H9 (cell line): ENCODE measurements at regions not wholly inside any gene's neighbourhood (a gene's known extent, or its start where the extent isn't known, plus 50 kb on each side); places are given as distances from the start of the nearest gene placed in this dataset.

Experiments used
- DNase-seq: peaks from one replicate; pipeline ENCODE4 v3.0.0-alpha.2; 2017
- H2AFZ ChIP-seq: one replicate; pipeline ENCODE4 v1.6.1; 2013; ENCODE audit warnings: mild to moderate bottlenecking, low read length, control low read depth, moderate library complexity
- H2AK5ac ChIP-seq: 2 replicates; pipeline ENCODE4 v1.6.1; 2013; ENCODE audit warnings: low read length, control low read depth, mixed read lengths; ENCODE audit not compliant: insufficient read length
- H2BK120ac ChIP-seq: one replicate; pipeline ENCODE4 v1.6.1; 2013; ENCODE audit warnings: low read depth, mild to moderate bottlenecking, low read length, control low read depth, inconsistent platforms; ENCODE audit not compliant: poor library complexity, severe bottlenecking
- H2BK12ac ChIP-seq: 2 replicates; pipeline ENCODE4 v1.6.1; 2013; ENCODE audit warnings: low read length, control low read depth, mixed read lengths, low read depth; ENCODE audit not compliant: insufficient read length
- H2BK15ac ChIP-seq: 2 replicates; pipeline ENCODE4 v1.6.1; 2013; ENCODE audit warnings: low read depth, low read length, control low read depth
- H2BK20ac ChIP-seq: one replicate; pipeline ENCODE4 v1.6.1; 2013; ENCODE audit warnings: low read depth, mild to moderate bottlenecking, low read length, control low read depth, inconsistent platforms; ENCODE audit not compliant: poor library complexity, severe bottlenecking
- H2BK5ac ChIP-seq: 2 replicates; pipeline ENCODE4 v1.6.1; 2013; ENCODE audit warnings: low read length, control low read depth, mixed read lengths; ENCODE audit not compliant: insufficient read length
- H3K14ac ChIP-seq: 2 replicates; pipeline ENCODE4 v1.6.1; 2013; ENCODE audit warnings: low read length, control low read depth; ENCODE audit not compliant: insufficient read depth
- H3K18ac ChIP-seq: 2 replicates; pipeline ENCODE4 v1.6.1; 2013; ENCODE audit warnings: low read depth, mild to moderate bottlenecking, mixed read lengths, low read length, control low read depth; ENCODE audit not compliant: insufficient read length
- H3K23ac ChIP-seq: 2 replicates; pipeline ENCODE4 v1.6.1; 2013; ENCODE audit warnings: low read length, control low read depth, mixed read lengths, low read depth; ENCODE audit not compliant: insufficient read length
- H3K23me2 ChIP-seq: 2 replicates; pipeline ENCODE4 v1.6.1; 2013; ENCODE audit warnings: low read depth, mild to moderate bottlenecking, mixed read lengths, low read length, control low read depth; ENCODE audit not compliant: insufficient read length, poor library complexity, severe bottlenecking
- H3K27ac ChIP-seq: 2 replicates; pipeline ENCODE4 v1.5.1; 2013; ENCODE audit warnings: low read length, control low read depth, mixed read lengths, low read depth; ENCODE audit not compliant: insufficient read length
- H3K27me3 ChIP-seq: 2 replicates; pipeline ENCODE4 v1.6.1; 2013; ENCODE audit warnings: low read length, control low read depth, inconsistent platforms; ENCODE audit not compliant: insufficient read depth
- H3K4ac ChIP-seq: 2 replicates; pipeline ENCODE4 v1.6.1; 2013; ENCODE audit warnings: low read depth, mild to moderate bottlenecking, control low read depth, inconsistent platforms, low read length, moderate library complexity
- H3K4me1 ChIP-seq: 2 replicates; pipeline ENCODE4 v1.6.1; 2013; ENCODE audit warnings: low read length, control low read depth, inconsistent platforms; ENCODE audit not compliant: insufficient read depth
- H3K4me2 ChIP-seq: 2 replicates; pipeline ENCODE4 v1.6.1; 2013; ENCODE audit warnings: low read length, control low read depth, mixed read lengths; ENCODE audit not compliant: insufficient read length, insufficient read depth
- H3K56ac ChIP-seq: 2 replicates; pipeline ENCODE4 v1.6.1; 2013; ENCODE audit warnings: low read depth, mild to moderate bottlenecking, mixed read lengths, low read length, control low read depth; ENCODE audit not compliant: insufficient read length
- H3K79me1 ChIP-seq: 2 replicates; pipeline ENCODE4 v1.6.1; 2013; ENCODE audit warnings: low read depth, mild to moderate bottlenecking, moderate library complexity, low read length, control low read depth, inconsistent platforms; ENCODE audit not compliant: insufficient read depth, poor library complexity, severe bottlenecking
- H3K79me2 ChIP-seq: 2 replicates; pipeline ENCODE4 v1.6.1; 2013; ENCODE audit warnings: low read length, control low read depth, inconsistent platforms; ENCODE audit not compliant: insufficient read depth
- H3K9ac ChIP-seq: 2 replicates; pipeline ENCODE4 v1.6.1; 2013; ENCODE audit warnings: low read length, control low read depth, mixed read lengths; ENCODE audit not compliant: insufficient read length; ENCODE audit errors: extremely low read depth
- H3K9me3 ChIP-seq: one replicate; pipeline ENCODE4 v1.6.1; 2013; ENCODE audit warnings: low read depth, low read length, inconsistent platforms; ENCODE audit not compliant: control insufficient read depth
- H3T11ph ChIP-seq: one replicate; pipeline ENCODE4 v1.6.1; 2013; ENCODE audit warnings: mild to moderate bottlenecking, low read length, control low read depth, inconsistent platforms
- H4K20me1 ChIP-seq: one replicate; pipeline ENCODE4 v1.6.1; 2013; ENCODE audit not compliant: control insufficient read depth, insufficient read length, insufficient read depth
- H4K5ac ChIP-seq: 2 replicates; pipeline ENCODE4 v1.6.1; 2013; ENCODE audit warnings: low read depth, mild to moderate bottlenecking, mixed read lengths, low read length, control low read depth; ENCODE audit not compliant: insufficient read length
- H4K8ac ChIP-seq: replicated peaks from 2 replicates; pipeline ENCODE4 v1.6.1; 2013; ENCODE audit warnings: low read length, control low read depth, mixed read lengths, low read depth; ENCODE audit not compliant: insufficient read length
- H4K91ac ChIP-seq: 2 replicates; pipeline ENCODE4 v1.6.1; 2013; ENCODE audit warnings: low read depth, mild to moderate bottlenecking, moderate library complexity, mixed read lengths, low read length, control low read depth; ENCODE audit not compliant: insufficient read length
- H3K27ac Mint-ChIP-seq, 3 experiments: 2 replicates in 2 of 3; 3 replicates in 1 of 3; pipeline ENCODE4 v1.8.0; 2020 to 2021; ENCODE audit warnings: mixed read lengths in 3 of 3, mild to moderate bottlenecking in 1 of 3, moderate library complexity in 1 of 3
- H3K27me3 Mint-ChIP-seq: 2 replicates; pipeline ENCODE4 v1.8.0; 2021; ENCODE audit warnings: low read depth, mild to moderate bottlenecking, moderate library complexity, mixed read lengths
- H3K36me3 Mint-ChIP-seq, 3 experiments: 2 replicates in 2 of 3; 3 replicates in 1 of 3; pipeline ENCODE4 v1.8.0; 2020 to 2021; ENCODE audit warnings: low read depth in 3 of 3, mixed read lengths in 3 of 3; ENCODE audit not compliant: insufficient read depth in 1 of 3
- H3K4me1 Mint-ChIP-seq, 2 experiments: 2 replicates each; pipeline ENCODE4 v1.8.0; 2020; ENCODE audit warnings: mixed read lengths in 2 of 2
- H3K4me3 Mint-ChIP-seq, 2 experiments: 2 replicates in 1 of 2; 3 replicates in 1 of 2; pipeline ENCODE4 v1.8.0; 2020 to 2021; ENCODE audit warnings: mild to moderate bottlenecking in 2 of 2, mixed read lengths in 2 of 2, moderate library complexity in 1 of 2
- H3K9me3 Mint-ChIP-seq, 2 experiments: 2 replicates in 1 of 2; 3 replicates in 1 of 2; pipeline ENCODE4 v1.8.0; 2020; ENCODE audit warnings: mild to moderate bottlenecking in 2 of 2, mixed read lengths in 2 of 2, moderate library complexity in 1 of 2
- CTCF ChIP-seq: fragments of 200-600 bp; sonication (generic); conservative IDR thresholded peaks from 3 replicates; pipeline ENCODE4 v1.8.0; 2021; ENCODE audit warnings: antibody characterized with exemption, mild to moderate bottlenecking
- WGBS: extraction: QIAGEN DNeasy Blood & Tissue Kit; methylation state at CpG from one replicate; pipeline ENCODE4 v1.1.7; 2013; ENCODE audit warnings: missing lambda C conversion rate, low lambda C conversion rate, mixed read lengths; ENCODE audit not compliant: insufficient read length; ENCODE audit errors: extremely low coverage; 5-methylcytosine and 5-hydroxymethylcytosine counted together

- Histone ChIP-seq H2AFZ (no peak overlapping the region), H4K8ac (no peak overlapping the region), H3K23me2 (no peaks in the 10 kb centered on the region), H3K27me3 (no peaks in the 10 kb centered on the region), H3K9ac (no peak overlapping the region), H4K91ac (no peak overlapping the region), H3K4me1 (peaks cover 3% of the 10 kb centered on the region; the same call in 1 of the 2 replicates), H3K79me1 (no peaks in the 10 kb centered on the region), H3T11ph (no peak overlapping the region), H3K4me2 (no peak overlapping the region), H4K5ac (no peak overlapping the region), H3K27ac (no peak overlapping the region), H2BK5ac (no peak overlapping the region), H2BK20ac (no peak overlapping the region), H3K79me2 (no peaks in the 10 kb centered on the region), H2AK5ac (no peak overlapping the region), H3K9me3 (no peaks in the 10 kb centered on the region), H2BK12ac (no peak overlapping the region), H4K20me1 (no peaks in the 10 kb centered on the region), H3K4ac (no peak overlapping the region), H3K18ac (no peak overlapping the region), H3K56ac (no peak overlapping the region), H3K14ac (no peak overlapping the region), H2BK120ac (no peak overlapping the region), H2BK15ac (no peak overlapping the region), H3K23ac (no peak overlapping the region)
- peaks cover 11% of the 10 kb centered on the region for H3K27me3 Mint-ChIP-seq
- 100% methylated on average over 1 of the region's 20 CpGs for WGBS
- H3K9me3 Mint-ChIP-seq = no peaks in the 10 kb centered on the region
- H3K27ac Mint-ChIP-seq = peak overlapping the region in 2 of 3 experiments; percentile 3 to 16; a peak in 1 of 7 replicates
- H3K4me1 Mint-ChIP-seq = peaks cover 13 to 32% of the 10 kb centered on the region in 2 experiments
- TF ChIP-seq CTCF = no peak
- no peak for DNase-seq
- no peaks in the 10 kb centered on the region for H3K36me3 Mint-ChIP-seq
- no peak overlapping the region for H3K4me3 Mint-ChIP-seq
Observed at GRCh38 chr15:69990566-69991421, 106.9 kb downstream of the TLE3 start.
